GM12878 (cell line): ENCODE measurements at regions not wholly inside any gene's neighbourhood (a gene's known extent, or its start where the extent isn't known, plus 50 kb on each side); places are given as distances from the start of the nearest gene placed in this dataset.
"Not testable (repeated sequence)": the region's sequence is repeated elsewhere in the genome, so short reads cannot be mapped to it uniquely, and the experiment has no call there.

Experiments
- ATAC-seq: fragments of 200-7000 bp; cut with Tn5 transposase; 3 replicates; pipeline ENCODE4 v1.9.1; 2020; ENCODE audit warnings: mild to moderate bottlenecking, moderate library complexity
- BruUV-seq: library from RNA; stranded (reverse); fragments of 400-500 nt; replicated peaks from 2 replicates; lab custom pipeline; 2021; lab: Mats Ljungman, UMichigan
- CTCF ChIA-PET: fragments of 300-600 bp; sonication (Branson Sonifier 250); formaldehyde crosslinking; extraction: SDS; loops from one replicate; lab custom pipeline; 2021; ENCODE audit warnings: inconsistent platforms; lab: Yijun Ruan, JAX
- POLR2A ChIA-PET: fragments of 350-600 bp; formaldehyde crosslinking; extraction: SDS; loops from one replicate; lab custom pipeline; 2021; ENCODE audit warnings: inconsistent platforms; lab: Charles Lee
- RAD21 ChIA-PET: fragments of 300-600 bp; sonication (Branson Sonifier 250); formaldehyde crosslinking; loops from one replicate; lab custom pipeline; 2023; ENCODE audit warnings: antibody characterized with exemption; ENCODE audit not compliant: unreplicated experiment; lab: Charles Lee
- SMC1A ChIA-PET: fragments of 300-600 bp; sonication (Branson Sonifier 250); formaldehyde crosslinking; loops from one replicate; lab custom pipeline; 2023; ENCODE audit not compliant: unreplicated experiment, uncharacterized antibody; lab: Charles Lee
- DNase-seq: peaks from one replicate; pipeline ENCODE4 v3.0.0-alpha.2; 2011; ENCODE audit warnings: low read depth, low spot score
- FAIRE-seq: peaks from 3 replicates; lab custom pipeline; 2011; peaks lifted over from hg19 to GRCh38; lab: Jason Lieb, UNC
- H2AFZ ChIP-seq: 2 replicates; pipeline ENCODE4 v1.6.0; 2011; ENCODE audit warnings: low read depth, low read length, control low read depth; ENCODE audit not compliant: control insufficient read depth
- H3K27ac ChIP-seq: 2 replicates; pipeline ENCODE4 v1.5.1; 2011; ENCODE audit warnings: control low read depth; ENCODE audit not compliant: control insufficient read depth, insufficient read depth
- H3K27me3 ChIP-seq, 2 experiments: replicated peaks in 1 of 2; 2 replicates each; pipeline versions ENCODE4 v1.6.0 to v1.6.1; 2011; ENCODE audit warnings: low read length in 1 of 2; ENCODE audit not compliant: control insufficient read depth in 2 of 2, insufficient read depth in 2 of 2
- H3K36me3 ChIP-seq, 2 experiments: 2 replicates each; pipeline ENCODE4 v1.5.1; 2011; ENCODE audit warnings: low read length in 1 of 2; ENCODE audit not compliant: control insufficient read depth in 2 of 2, insufficient read depth in 2 of 2
- H3K4me1 ChIP-seq: 2 replicates; pipeline ENCODE4 v1.6.1; 2011; ENCODE audit warnings: mild to moderate bottlenecking, low read length, moderate library complexity, mixed read lengths; ENCODE audit not compliant: control insufficient read depth, insufficient read depth
- H3K4me2 ChIP-seq: 2 replicates; pipeline ENCODE4 v1.6.0; 2011; ENCODE audit warnings: control low read depth; ENCODE audit not compliant: control insufficient read depth, insufficient read depth
- H3K4me3 ChIP-seq: fragments of 200-600 bp; sonication (generic); 2 replicates; pipeline ENCODE4 v1.5.1; 2016
- H3K79me2 ChIP-seq: 2 replicates; pipeline ENCODE4 v1.6.0; 2011; ENCODE audit warnings: low read length; ENCODE audit not compliant: control insufficient read depth, insufficient read depth
- H3K9ac ChIP-seq: 2 replicates; pipeline ENCODE4 v1.8.0; 2011; ENCODE audit warnings: low read length, control low read depth, mixed read lengths; ENCODE audit not compliant: control insufficient read depth, insufficient read depth
- H3K9me3 ChIP-seq: replicated peaks from 3 replicates; pipeline ENCODE4 v1.5.1; 2011; ENCODE audit warnings: mild to moderate bottlenecking, low read length; ENCODE audit not compliant: control insufficient read depth, insufficient read depth
- H4K20me1 ChIP-seq: 2 replicates; pipeline ENCODE4 v1.6.0; 2011; ENCODE audit not compliant: control insufficient read depth, insufficient read depth
- MXI1 ChIP-seq: fragments of 150-350 bp; IDR thresholded peaks from 2 replicates; pipeline ENCODE4 v1.6.1; 2011; ENCODE audit warnings: low read depth, mild to moderate bottlenecking, inconsistent platforms, low read length, improper control_type of control experiment
- NFXL1 ChIP-seq: fragments of 450-650 bp; IDR thresholded peaks from 2 replicates; pipeline ENCODE4 v1.6.1; 2017; ENCODE audit warnings: antibody characterized with exemption, mild to moderate bottlenecking, borderline replicate concordance
- PAX5 ChIP-seq: IDR thresholded peaks from 2 replicates; pipeline ENCODE4 v1.6.1; 2011; ENCODE audit warnings: low read depth, low read length, borderline replicate concordance
- SIN3A ChIP-seq: IDR thresholded peaks from 2 replicates; pipeline ENCODE4 v1.6.1; 2012; ENCODE audit warnings: low read depth, low read length, improper control_type of control experiment
- SREBF1 ChIP-seq: IDR thresholded peaks from 2 replicates; pipeline ENCODE4 v1.6.1; 2012; ENCODE audit warnings: mild to moderate bottlenecking, low read length
- WGBS: methylation state at CpG from one replicate; pipeline ENCODE4 v1.1.6; 2016; ENCODE audit warnings: low lambda C conversion rate; ENCODE audit not compliant: insufficient replicate concordance, insufficient coverage; ENCODE audit errors: missing lambda C conversion rate; 5-methylcytosine and 5-hydroxymethylcytosine counted together
- in situ Hi-C: fragments of 300-500 bp; cut with MboI; formaldehyde crosslinking; loops from 9 replicates; pipeline ENCODE4 v1.14.3; 2018; ENCODE audit warnings: mixed read lengths
- intact Hi-C: fragments of 100-400 bp; cut with micrococcal nuclease; formaldehyde crosslinking; loops from one replicate; pipeline ENCODE4 v1.14.2; 2022; ENCODE audit not compliant: unreplicated experiment
- TF ChIP-seq, protein P1 (sequence below): fragments of 450-650 bp; IDR thresholded peaks from 2 replicates; pipeline ENCODE4 v1.6.1; 2017; ENCODE audit warnings: mild to moderate bottlenecking, low read depth, inconsistent platforms; ENCODE audit not compliant: poor library complexity, severe bottlenecking
- TF ChIP-seq, protein P2 (sequence below): fragments of 450-650 bp; IDR thresholded peaks from 2 replicates; pipeline ENCODE4 v1.6.1; 2017; ENCODE audit warnings: mild to moderate bottlenecking, moderate library complexity
- TF ChIP-seq, protein P3 (sequence below): fragments of 450-650 bp; IDR thresholded peaks from 2 replicates; pipeline ENCODE4 v1.6.1; 2018; ENCODE audit warnings: borderline replicate concordance, mild to moderate bottlenecking; ENCODE audit not compliant: partially characterized antibody

DNA sequence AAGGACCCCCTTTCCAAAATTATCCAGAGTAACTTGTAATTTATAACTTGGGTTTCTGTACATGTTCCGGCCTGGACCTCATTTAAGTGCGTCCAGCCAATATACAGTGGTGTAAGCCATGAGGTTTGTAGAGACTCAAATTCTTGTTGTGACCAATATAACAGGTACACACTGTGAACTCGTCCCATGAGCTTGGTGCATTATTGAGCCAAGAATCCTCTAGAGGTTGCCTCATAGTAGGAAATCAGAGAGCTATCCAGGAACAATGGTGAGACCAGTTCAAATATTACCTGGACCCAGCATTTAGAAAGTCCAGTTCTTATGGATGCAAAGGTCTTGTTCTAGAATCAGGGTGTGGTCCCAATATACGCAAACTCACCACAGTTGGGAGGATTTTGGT is 138.2 kb downstream of the NPIPB5 start (continued):
- TF ChIP-seq, protein P1, sequence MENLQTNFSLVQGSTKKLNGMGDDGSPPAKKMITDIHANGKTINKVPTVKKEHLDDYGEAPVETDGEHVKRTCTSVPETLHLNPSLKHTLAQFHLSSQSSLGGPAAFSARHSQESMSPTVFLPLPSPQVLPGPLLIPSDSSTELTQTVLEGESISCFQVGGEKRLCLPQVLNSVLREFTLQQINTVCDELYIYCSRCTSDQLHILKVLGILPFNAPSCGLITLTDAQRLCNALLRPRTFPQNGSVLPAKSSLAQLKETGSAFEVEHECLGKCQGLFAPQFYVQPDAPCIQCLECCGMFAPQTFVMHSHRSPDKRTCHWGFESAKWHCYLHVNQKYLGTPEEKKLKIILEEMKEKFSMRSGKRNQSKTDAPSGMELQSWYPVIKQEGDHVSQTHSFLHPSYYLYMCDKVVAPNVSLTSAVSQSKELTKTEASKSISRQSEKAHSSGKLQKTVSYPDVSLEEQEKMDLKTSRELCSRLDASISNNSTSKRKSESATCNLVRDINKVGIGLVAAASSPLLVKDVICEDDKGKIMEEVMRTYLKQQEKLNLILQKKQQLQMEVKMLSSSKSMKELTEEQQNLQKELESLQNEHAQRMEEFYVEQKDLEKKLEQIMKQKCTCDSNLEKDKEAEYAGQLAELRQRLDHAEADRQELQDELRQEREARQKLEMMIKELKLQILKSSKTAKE = no peak
- TF ChIP-seq SIN3A (no peak), NFXL1 (no peak), MXI1 (no peak), SREBF1 (no peak), PAX5 (no peak)
- TF ChIP-seq, protein P2, sequence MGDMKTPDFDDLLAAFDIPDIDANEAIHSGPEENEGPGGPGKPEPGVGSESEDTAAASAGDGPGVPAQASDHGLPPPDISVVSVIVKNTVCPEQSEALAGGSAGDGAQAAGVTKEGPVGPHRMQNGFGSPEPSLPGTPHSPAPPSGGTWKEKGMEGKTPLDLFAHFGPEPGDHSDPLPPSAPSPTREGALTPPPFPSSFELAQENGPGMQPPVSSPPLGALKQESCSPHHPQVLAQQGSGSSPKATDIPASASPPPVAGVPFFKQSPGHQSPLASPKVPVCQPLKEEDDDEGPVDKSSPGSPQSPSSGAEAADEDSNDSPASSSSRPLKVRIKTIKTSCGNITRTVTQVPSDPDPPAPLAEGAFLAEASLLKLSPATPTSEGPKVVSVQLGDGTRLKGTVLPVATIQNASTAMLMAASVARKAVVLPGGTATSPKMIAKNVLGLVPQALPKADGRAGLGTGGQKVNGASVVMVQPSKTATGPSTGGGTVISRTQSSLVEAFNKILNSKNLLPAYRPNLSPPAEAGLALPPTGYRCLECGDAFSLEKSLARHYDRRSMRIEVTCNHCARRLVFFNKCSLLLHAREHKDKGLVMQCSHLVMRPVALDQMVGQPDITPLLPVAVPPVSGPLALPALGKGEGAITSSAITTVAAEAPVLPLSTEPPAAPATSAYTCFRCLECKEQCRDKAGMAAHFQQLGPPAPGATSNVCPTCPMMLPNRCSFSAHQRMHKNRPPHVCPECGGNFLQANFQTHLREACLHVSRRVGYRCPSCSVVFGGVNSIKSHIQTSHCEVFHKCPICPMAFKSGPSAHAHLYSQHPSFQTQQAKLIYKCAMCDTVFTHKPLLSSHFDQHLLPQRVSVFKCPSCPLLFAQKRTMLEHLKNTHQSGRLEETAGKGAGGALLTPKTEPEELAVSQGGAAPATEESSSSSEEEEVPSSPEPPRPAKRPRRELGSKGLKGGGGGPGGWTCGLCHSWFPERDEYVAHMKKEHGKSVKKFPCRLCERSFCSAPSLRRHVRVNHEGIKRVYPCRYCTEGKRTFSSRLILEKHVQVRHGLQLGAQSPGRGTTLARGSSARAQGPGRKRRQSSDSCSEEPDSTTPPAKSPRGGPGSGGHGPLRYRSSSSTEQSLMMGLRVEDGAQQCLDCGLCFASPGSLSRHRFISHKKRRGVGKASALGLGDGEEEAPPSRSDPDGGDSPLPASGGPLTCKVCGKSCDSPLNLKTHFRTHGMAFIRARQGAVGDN = no peak
- TF ChIP-seq, protein P3, sequence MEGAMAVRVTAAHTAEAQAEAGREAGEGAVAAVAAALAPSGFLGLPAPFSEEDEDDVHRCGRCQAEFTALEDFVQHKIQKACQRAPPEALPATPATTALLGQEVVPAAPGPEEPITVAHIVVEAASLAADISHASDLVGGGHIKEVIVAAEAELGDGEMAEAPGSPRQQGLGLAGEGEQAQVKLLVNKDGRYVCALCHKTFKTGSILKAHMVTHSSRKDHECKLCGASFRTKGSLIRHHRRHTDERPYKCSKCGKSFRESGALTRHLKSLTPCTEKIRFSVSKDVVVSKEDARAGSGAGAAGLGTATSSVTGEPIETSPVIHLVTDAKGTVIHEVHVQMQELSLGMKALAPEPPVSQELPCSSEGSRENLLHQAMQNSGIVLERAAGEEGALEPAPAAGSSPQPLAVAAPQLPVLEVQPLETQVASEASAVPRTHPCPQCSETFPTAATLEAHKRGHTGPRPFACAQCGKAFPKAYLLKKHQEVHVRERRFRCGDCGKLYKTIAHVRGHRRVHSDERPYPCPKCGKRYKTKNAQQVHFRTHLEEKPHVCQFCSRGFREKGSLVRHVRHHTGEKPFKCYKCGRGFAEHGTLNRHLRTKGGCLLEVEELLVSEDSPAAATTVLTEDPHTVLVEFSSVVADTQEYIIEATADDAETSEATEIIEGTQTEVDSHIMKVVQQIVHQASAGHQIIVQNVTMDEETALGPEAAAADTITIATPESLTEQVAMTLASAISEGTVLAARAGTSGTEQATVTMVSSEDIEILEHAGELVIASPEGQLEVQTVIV = no peak

DNA sequence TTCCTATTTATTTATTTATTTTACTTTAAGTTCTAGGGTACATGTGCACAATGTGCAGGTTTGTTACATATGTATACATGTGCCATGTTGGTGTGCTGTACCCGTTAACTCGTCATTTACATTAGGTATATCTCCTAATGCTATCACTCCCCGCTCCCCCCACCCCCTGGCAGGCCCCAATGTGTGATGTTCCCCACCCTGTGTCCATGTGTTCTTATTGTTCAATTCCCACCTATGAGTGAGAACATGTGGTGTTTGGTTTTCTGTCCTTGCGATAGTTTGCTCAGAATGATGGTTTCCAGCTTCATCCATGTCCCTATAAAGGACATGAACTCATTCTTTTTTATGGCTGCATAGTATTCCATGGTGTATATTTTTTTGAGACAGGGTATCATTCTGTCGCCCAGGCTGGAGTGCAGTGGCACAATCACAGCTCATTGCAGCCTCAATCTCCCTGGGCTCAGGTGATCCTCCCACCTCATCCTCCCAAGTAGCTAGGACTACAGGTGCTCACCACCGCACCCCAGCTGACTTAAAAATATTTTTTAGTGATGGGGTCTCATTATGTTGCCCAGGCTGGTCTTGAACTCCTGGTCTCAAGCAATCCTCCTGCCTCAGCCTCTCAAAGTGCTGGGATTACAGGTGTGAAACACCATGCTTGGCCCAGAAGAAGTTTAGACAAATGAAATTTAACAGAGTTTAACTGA is 140.6 kb downstream of the NPIPB5 start:
- H3K27ac ChIP-seq, intact Hi-C loops, CTCF ChIA-PET, H3K36me3 ChIP-seq, BruUV-seq, in situ Hi-C loops, H3K9me3 ChIP-seq, H3K27me3 ChIP-seq, ATAC-seq, H3K9ac ChIP-seq, H2AFZ ChIP-seq, H3K79me2 ChIP-seq, FAIRE-seq, H3K4me1 ChIP-seq, H3K4me3 ChIP-seq, H4K20me1 ChIP-seq, DNase-seq, H3K4me2 ChIP-seq, RAD21 ChIA-PET: not testable (repeated sequence)
- 28% methylated on average over 6 of the region's 6 CpGs for WGBS
- POLR2A ChIA-PET = interaction anchor here (0.7 kb wide), 1 partner anchor 307 kb away, joined by 5 read pairs; no protein-coding TSS in a partner anchor
- SMC1A ChIA-PET = interaction anchor here (0.7 kb wide), 1 partner anchor 1362 kb away, joined by 3 read pairs; no protein-coding TSS in a partner anchor
